Ascending aorta (tissue), 2 donors: ENCODE measurements at regions not wholly inside any gene's neighbourhood (a gene's known extent, or its start where the extent isn't known, plus 50 kb on each side); places are given as distances from the start of the nearest gene placed in this dataset.

Source experiments
- DNase-seq, 2 donors: peaks; one replicate each; pipeline ENCODE4 v3.0.0-alpha.2; 2019; ENCODE audit warnings: low spot score in 2 of 2
- H3K27ac ChIP-seq, 2 donors: fragments of 200-600 bp; sonication (generic); one replicate each; pipeline ENCODE4 v1.5.1; 2016 to 2017; ENCODE audit warnings: mild to moderate bottlenecking in 1 of 2
- H3K27me3 ChIP-seq: fragments of 200-600 bp; sonication (generic); one replicate; pipeline ENCODE4 v1.5.1; 2017
- H3K36me3 ChIP-seq, 2 donors: fragments of 200-600 bp; sonication (generic); one replicate each; pipeline ENCODE4 v1.5.1; 2016
- H3K4me1 ChIP-seq, 2 donors: fragments of 200-600 bp; sonication (generic); one replicate each; pipeline ENCODE4 v1.5.1; 2016 to 2017; ENCODE audit warnings: mild to moderate bottlenecking in 1 of 2
- H3K4me3 ChIP-seq, 2 donors: fragments of 200-600 bp; sonication (generic); one replicate each; pipeline ENCODE4 v1.5.1; 2016 to 2017; ENCODE audit warnings: mild to moderate bottlenecking in 1 of 2
- H3K9me3 ChIP-seq, 2 donors: fragments of 200-600 bp; sonication (generic); one replicate each; pipeline ENCODE4 v1.5.1; 2016
- CTCF ChIP-seq, 3 experiments: fragments of 200-600 bp in 2 of 3; fragments of 450-650 bp in 1 of 3; sonication (generic) in 2 of 3; IDR thresholded peaks; one replicate each; pipeline ENCODE4 v1.5.1; 2016 to 2019; ENCODE audit warnings: antibody characterized with exemption in 3 of 3, mild to moderate bottlenecking in 1 of 3, moderate library complexity in 1 of 3
- intact Hi-C: fragments of 100-400 bp; cut with DNase I; formaldehyde crosslinking; loops from one replicate; pipeline ENCODE4 v1.15.1; 2023

- H3K27me3 ChIP-seq: no peaks in the 10 kb centered on the region
- peak overlapping the region in 1 of 2 donors; percentile 72 for H3K4me3 ChIP-seq
- intact Hi-C loops: loop anchor here (2.0 to 5.0 kb wide), 4 partner anchors 20 to 877 kb away; partner anchors contain the start of gene HMGN4
These were observed 94.5 kb upstream of the BTN3A2 start for GRCh38 chr6:26270486-26270861.

GRCh38 chr6:26270903-26271667 lies 93.9 kb upstream of the BTN3A2 start:
- Histone ChIP-seq H3K4me1 (peaks cover 0 to 10% of the 10 kb centered on the region in 2 donors), H3K4me3 (peak overlapping the region; percentile 54 to 72), H3K27me3 (no peaks in the 10 kb centered on the region), H3K36me3 (no peaks in the 10 kb centered on the region), H3K27ac (peak overlapping the region; percentile 93 to 95), H3K9me3 (no peaks in the 10 kb centered on the region)
- DNase-seq: peak in 1 of 2 donors; percentile 87
- intact Hi-C loops: loop anchor here (2.0 to 5.0 kb wide), 4 partner anchors 20 to 876 kb away; partner anchors contain the start of gene HMGN4
- no peak for TF ChIP-seq CTCF (IDR thresholded peaks at IDR 0.05)

More at GRCh38 chr6:26270486-26270861, 94.5 kb upstream of the BTN3A2 start:
- Histone ChIP-seq H3K9me3 (no peaks in the 10 kb centered on the region), H3K4me1 (peaks cover 0 to 10% of the 10 kb centered on the region in 2 donors), H3K27ac (no peak overlapping the region), H3K36me3 (no peaks in the 10 kb centered on the region)
- no peak for DNase-seq
- no peak for TF ChIP-seq CTCF (IDR thresholded peaks at IDR 0.05)

GRCh38 chr6:26271668-26272024 lies 93.4 kb upstream of the BTN3A2 start:
- Histone ChIP-seq H3K27me3 (no peaks in the 10 kb centered on the region), H3K36me3 (no peaks in the 10 kb centered on the region), H3K4me3 (peak overlapping the region; percentile 54 to 72), H3K9me3 (no peaks in the 10 kb centered on the region), H3K4me1 (peaks cover 0 to 10% of the 10 kb centered on the region in 2 donors), H3K27ac (peak overlapping the region; percentile 93 to 95)
- no peak for TF ChIP-seq CTCF (IDR thresholded peaks at IDR 0.05)
- no peak for DNase-seq
- intact Hi-C loops: loop anchor here (2.0 to 5.0 kb wide), 6 partner anchors 21 to 876 kb away; partner anchors contain the start of gene HMGN4

- peak overlapping the region; percentile 54 to 72 for H3K4me3 ChIP-seq
- H3K9me3 ChIP-seq: no peaks in the 10 kb centered on the region
- intact Hi-C loops: loop anchor here (2.0 to 5.0 kb wide), 5 partner anchors 47 to 875 kb away; partner anchors contain the start of gene HMGN4
- TF ChIP-seq CTCF (IDR thresholded peaks at IDR 0.05): no peak
- no peaks in the 10 kb centered on the region for H3K27me3 ChIP-seq
- peak overlapping the region; percentile 93 to 95 for H3K27ac ChIP-seq
- no peaks in the 10 kb centered on the region for H3K36me3 ChIP-seq
- H3K4me1 ChIP-seq: peaks cover 0 to 10% of the 10 kb centered on the region in 2 donors
- DNase-seq: peak in 1 of 2 donors; percentile 76
These were observed 92.8 kb upstream of the BTN3A2 start for GRCh38 chr6:26272171-26272637.

- Histone ChIP-seq H3K27ac (peak overlapping the region; percentile 93 to 95), H3K4me1 (peaks cover 0 to 10% of the 10 kb centered on the region in 2 donors), H3K36me3 (no peaks in the 10 kb centered on the region), H3K9me3 (no peaks in the 10 kb centered on the region), H3K27me3 (no peaks in the 10 kb centered on the region), H3K4me3 (peak overlapping the region; percentile 57 to 72)
- TF ChIP-seq CTCF (IDR thresholded peaks at IDR 0.05): no peak
- DNase-seq: no peak
- intact Hi-C loops: loop anchor here (1.0 to 5.0 kb wide), 6 partner anchors 10 to 873 kb away; partner anchors contain the start of gene HMGN4
These were observed 91.1 kb upstream of the BTN3A2 start for GRCh38 chr6:26273673-26274588.
